ENCODE measurements at regions not wholly inside any gene's neighbourhood (a gene's known extent, or its start where the extent isn't known, plus 50 kb on each side); places are given as distances from the start of the nearest gene placed in this dataset.
"Not testable (repeated sequence)": the region's sequence is repeated elsewhere in the genome, so short reads cannot be mapped to it uniquely, and the experiment has no call there.

DNA sequence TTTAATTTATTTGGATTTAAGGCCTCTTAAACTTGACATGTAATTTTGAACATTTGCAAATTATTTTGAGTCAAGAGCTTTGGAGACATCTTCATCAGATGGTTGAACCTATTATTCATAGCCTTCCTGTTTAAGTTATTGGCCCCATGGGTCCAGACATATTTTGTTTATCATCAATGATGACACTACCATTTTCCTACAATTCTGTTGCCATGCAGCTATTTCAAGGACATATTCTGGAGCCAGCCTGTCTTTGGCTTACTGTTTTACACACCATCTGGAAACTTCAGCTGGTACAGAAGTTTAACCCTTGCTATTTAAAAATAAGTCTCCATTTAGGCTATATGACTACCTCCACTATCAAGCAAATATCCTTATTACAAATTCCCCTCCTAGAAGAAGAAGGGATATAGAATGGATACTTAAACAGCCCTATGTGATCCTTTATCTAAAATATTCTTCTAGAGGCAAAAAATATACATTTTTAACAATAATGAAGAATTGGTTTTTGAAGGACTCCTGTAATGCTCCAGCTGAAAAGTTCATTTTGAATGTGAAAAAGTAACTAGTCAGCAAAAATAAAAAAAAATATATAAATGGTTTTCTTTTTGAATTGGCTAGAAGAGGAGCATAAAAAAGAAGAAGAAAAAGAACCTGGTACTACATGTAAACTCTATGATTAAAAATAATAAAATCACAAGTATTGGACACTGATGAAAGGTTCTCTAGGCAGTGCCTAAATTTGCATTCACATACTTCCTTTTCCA lies 544.0 kb upstream of the HS3ST5 start:
- DNase-seq, result no peak

DNA sequence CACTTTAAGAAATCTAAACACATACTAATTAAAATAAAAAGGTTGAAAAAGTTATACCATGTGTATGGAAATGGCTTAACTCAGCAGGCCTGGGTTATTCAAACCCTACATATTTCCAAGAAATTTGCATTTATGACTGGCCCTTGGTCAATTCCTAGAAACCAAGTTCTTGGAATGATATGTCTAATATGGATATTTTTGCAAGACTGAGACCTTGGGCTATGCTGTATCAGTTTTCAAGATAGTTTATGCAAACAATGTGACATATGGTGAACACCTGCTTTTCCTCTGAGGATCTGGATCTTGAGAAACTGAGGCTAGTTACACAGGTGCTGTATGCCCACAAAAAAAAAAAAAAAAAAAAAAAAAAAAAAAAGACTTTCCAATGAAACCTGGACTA lies 536.9 kb upstream of the HS3ST5 start:
- no peak for DNase-seq

DNA sequence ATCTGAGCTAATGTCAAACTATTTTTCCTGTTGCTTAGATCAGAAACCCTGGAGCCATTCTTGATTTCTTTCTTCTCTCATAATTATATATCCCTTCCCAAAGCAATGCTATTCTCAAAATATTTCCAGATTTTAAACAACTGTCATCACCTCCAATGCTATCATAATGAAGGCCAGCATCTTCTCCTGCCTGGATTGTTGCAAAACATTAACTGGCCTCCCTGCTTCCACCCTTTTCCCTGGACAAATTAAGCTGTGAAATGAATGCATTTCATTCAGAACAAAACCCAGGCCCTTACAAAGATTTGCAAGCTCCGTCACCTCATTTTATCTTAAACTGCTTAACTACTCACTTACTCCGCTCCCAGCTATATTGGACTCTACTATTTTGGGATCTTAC lies 535.3 kb upstream of the HS3ST5 start:
- DNase-seq, result no peak

DNA sequence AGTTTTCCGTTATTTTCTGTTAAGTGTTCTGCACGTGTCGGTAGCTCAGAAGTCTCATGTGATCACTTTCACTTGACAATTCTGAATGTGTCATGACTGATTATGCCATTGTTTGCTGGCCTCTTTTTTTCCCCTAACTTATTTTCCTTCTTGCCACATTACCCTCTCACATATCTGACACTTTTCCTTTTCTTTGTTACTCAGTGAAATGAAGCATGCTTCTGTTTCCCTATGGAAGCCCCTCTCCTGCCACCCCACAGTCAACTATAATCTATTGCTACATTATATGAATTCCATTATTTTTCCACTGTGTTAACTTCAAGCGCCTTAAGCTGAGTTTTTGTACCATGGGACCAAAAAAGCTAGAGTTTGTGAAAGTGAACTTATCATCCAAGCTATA lies 531.6 kb upstream of the HS3ST5 start:
- no peak for DNase-seq

DNA sequence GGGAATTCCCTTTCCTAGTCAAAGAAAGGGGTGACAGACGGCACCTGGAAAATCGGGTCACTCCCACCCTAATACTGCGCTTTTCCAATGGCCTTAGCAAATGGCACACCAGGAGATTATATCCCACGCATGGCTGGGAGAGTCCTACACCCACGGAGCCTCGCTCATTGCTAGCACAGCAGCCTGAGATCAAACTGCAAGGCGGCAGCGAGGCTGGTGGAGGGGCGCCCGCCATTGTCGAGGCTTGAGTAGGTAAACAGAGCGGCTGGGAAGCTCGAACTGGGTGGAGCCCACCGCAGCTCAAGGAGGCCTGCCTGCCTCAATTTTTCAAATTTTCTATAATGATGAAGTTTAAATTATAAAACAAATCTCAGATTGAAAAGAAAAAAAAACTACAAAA lies 522.7 kb upstream of the HS3ST5 start:
- not testable (repeated sequence) for DNase-seq

DNA sequence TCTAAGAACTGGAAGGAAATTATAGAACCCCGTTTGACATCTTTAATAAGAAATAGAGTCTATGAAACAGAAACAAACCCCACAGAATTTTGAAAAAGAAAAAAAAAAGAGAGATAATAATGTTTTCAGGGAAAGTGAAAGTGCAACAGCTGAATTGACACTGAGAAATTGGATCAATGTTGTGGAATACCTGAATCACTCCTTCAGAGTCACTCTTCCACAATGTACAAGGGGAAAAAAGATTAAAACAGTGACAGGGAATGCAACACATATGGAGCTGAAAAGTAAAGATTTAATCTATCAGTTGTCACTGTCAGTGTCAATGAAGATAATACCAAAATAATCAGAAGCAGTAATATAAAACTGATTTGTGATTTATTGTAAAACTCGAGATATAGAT lies 520.8 kb upstream of the HS3ST5 start:
- no peak for DNase-seq

DNA sequence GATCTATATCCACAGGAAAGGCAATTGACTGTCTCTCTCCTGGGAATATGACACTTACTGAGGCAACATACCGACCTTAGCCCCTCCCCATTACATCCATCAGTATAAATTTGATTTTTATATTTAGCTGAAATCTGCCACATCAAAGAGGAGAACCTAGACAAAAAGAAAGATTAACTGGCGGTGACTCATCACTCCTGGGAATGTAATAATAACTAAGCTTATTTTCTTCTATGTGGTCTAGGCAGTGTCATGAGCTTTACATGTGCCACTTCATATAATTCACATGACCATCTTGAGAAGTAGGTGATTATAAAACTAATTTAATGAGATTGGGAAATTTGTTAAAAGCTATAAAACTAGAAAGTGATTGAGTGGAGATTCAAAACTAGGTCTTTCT lies 520.0 kb upstream of the HS3ST5 start:
- no peak for DNase-seq

DNA sequence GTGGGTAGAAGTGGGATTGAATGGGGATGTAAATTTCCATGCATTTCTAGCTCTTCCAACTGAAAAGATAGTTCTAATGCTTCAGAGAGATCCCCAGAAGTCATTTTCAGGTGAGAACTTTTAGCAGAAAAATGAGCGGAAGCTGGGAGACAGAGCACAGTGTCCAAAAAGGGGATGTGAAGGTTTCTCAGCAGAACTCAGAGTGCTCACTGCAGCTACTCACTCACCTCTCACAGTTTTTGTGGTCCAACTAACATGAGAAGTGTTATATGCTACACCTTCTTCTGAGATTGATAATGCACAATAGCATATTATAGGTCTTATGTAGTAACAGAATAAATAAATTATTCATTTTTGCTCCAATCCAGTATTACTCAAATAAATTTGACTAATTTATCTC lies 519.2 kb upstream of the HS3ST5 start:
- DNase-seq, result no peak

DNA sequence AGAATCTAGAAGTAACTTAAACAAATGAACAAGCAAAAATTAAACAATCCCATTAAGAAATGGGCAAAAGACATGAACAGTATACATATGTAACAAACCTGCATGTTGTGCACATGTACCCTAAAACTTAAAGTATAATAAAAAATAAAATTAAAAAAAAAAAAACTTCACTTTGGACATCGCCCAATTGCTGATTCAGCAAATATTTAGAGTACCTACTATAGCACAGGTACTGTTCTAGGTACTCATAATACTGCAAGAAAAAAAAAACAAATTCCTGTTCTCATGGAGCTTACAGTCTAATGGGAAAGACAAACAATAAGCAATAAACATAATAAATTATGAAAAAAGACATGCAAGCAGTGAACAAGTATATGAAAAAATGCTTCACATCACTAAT lies 501.5 kb upstream of the HS3ST5 start:
- DNase-seq, result no peak

DNA sequence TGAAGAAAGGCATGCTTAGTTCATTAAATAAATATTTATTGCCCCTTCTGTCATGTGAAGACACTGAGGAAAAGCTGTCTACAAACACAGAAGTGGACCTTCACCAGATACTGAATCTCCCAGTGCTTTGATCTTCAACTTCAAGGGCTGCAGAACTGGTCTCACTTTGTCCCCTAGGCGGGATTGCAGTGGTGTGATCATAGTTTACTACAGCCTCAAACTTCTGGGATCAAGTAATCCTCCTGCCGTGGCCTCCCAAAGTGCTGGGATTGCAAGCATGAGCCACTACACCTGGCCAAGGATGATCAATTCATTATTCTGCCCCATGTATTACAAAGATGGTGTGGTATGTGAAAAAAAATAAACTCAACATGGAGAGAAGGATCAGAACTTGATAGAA lies 496.2 kb upstream of the HS3ST5 start:
- DNase-seq, result no peak

DNA sequence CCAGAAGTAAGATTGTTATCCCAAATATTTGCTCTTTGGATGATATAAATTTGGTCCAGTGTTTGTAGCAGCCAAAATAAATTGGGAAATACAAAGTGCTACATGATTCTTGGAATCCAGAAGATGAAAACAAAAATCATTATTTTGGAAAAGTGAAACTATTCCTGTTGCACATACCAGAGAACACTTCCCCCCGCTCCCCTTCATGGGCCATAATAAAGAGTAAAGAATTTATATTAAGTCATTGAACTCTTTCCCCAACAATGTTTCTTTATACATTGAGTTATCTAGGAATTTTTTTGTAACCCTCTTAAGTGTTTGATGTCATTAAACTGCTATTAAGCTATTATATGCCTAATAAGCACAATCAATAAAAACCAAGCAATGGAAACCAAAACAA lies 490.4 kb upstream of the HS3ST5 start:
- no peak for DNase-seq

DNA sequence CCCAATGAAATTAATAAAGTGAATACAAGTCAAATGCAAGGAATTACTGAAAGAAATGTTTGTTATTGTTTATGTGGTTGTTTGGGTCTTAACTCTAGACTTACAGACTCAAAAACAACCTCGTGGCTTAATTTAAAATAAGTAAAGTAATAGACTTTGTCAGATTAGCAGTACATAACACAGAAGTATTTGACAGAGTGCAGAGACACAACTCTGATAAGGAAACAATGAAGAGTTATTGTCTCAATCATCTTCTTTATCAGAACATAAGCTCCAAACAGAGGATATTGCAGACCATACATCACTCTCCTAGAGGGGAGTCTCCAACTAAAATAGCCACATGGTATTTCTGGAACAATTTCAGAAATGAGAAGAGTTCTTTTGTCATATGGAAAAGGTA lies 487.7 kb upstream of the HS3ST5 start:
- DNase-seq, result no peak

DNA sequence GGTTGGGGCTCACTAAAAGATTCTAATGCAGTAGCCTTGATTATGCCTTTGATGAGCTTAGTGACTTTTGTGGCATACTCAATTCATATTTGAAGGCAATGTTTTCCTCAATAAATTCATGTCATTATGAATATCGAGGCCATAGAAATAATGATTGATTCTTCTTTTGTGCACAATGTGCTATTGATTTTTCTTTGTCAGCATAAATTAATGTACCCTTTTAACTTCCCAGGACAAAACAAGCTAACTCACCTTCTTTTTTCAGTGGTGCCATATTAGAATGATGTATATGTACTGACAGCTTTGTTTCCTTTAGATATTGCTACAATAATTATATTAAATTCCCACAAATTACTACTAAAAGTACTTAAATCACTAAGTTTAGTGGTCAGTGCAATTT lies 484.3 kb upstream of the HS3ST5 start:
- DNase-seq, result no peak

DNA sequence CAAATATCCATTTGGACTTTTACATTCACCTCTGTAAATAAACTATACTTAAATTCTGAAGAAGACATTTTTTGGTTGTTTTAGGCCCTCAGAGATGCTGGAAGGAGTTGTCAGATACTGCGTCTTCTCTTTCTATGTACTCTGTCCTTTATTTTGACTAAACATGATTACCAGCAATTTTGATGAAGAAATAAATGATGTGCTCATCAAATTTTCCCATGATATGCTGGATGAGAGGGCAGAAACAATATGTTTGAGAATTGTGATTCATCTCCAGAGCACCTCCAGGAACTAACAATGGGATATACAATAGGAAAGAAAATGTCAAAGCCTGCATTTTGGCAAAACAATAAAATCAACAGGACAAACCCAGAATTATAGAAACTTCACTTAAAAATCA lies 481.6 kb upstream of the HS3ST5 start:
- DNase-seq, result no peak

DNA sequence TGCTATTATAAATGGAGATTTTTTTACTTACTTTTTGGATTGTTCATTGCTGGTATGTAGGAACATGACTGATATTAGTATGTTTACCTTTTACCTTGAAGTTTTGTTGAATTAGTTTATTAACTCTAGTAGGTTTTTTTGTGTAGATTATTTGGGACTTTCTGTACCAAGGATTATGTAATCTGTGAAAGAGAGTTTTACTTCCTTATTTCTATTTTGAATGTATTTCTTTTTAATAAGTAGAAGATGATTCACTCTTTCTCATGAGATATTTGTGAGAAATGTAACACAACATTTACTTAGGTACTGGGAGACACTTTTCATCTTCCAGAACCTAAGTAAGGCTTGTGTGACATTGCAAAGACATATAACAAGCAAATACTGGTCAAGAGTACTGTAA lies 473.9 kb upstream of the HS3ST5 start:
- no peak for DNase-seq

DNA sequence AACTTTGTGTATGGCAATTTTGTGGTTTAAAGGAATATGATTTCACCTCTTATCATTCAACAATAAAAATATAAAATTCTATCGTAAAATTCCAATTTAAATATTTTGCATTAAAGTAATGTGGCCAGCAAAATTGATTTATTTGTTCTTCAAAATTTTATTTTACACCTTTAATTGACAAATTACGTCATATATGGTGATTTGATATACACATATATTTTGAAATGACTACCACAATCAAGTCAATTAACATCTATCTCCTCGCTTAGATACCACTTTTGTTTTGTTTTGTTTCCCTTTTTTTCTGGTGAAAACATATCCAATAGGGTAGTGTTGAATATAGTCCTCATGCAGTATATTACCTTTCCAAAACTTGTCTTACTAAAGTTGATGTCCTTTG lies 467.6 kb upstream of the HS3ST5 start:
- no peak for DNase-seq

DNA sequence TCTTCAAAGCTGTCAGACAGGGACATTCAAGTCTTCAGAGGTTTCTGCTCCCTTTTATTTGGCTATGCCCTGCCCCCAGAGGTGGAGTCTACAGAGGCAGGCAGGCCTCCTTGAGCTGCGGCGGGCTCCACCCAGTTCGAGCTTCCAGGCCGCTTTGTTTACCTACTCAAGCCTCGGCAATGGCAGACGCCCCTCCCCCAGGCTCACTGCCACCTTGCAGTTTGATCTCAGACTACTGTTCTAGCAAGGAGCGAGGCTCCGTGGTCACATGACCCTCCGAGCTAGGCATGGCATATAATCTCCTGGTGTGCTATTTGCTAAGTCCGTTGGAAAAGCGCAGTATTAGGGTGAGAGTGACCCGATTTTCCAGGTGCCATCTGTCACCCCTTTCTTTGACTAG lies 462.6 kb upstream of the HS3ST5 start:
- not testable (repeated sequence) for DNase-seq

DNA sequence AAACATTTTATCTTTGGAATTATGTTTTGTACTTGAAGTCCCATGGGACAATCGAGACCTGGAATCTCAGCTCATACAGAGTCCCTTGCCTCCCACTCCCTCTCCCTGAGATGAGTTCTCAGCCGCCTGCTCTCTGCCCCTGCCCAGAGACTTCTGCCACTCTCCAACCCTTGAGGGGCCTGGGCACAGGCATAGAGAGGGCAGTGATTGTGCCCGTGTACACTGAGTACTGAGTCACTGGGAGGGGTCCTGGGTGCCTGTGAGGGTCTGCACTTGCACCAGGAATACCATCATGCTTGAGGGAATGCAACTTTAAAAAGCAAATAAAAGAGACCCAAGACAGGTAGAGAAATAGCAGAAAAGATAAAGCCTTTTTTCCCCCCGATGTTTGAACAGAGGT lies 453.8 kb upstream of the HS3ST5 start:
- DNase-seq, result no peak

DNA sequence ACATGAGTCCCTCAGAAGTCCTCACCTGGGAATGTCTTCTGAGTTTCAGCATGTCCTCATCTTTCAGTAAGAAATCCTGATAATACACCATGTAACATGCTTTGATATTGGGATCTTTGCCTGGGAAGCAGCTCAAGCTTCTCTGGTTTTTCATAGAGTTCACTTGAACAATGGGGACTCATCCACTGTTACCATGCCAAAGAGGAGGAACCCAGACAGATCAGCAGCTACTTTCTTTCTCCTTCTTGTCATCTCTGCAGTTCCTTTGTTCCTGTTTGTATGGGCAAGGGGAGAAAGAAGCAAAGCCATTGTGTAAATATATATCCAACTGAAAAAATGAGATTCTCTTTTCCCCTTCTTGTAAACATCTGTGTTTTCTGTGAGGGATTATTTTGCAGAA lies 450.6 kb upstream of the HS3ST5 start:
- DNase-seq, result no peak

DNA sequence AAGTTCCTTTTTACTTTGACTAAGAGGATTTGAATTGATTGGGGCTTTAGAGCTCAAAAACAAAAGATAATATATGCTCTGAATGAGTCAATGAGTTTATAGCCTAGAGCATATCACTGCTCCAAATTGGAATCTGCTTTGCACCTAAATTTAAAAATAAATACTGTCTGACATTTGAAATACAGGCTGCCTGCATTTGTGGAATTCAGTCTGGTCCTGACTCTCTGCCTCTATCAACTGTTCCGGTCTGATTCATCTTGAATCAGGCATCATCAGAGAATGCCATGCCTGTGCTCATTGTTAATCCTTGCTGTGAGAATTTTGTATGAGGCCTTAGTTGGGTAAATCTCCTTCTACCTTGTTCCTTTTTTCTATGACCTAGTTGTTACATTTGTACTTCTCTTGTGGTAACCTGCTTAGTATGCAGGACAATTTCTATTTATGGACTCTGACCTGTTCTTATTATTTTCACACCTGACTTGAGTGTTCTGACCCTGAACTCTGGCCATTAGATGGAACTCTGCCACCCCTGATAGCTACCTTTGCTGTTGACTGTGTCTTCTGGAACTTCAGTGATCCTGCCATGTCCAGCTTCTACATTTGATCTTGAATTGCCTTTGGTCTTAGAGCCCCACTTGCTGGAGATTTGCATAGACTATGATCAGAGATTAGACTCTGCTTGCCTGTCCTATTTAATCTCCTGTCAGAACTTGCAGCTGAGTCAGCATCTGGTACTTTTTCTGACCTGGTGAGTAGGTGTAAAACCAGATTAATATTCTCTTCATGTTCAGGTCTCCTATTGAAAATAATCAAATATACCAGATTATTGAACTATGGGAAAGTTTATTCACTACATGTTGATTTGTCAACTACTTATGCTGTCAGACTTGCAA lies 442.7 kb upstream of the HS3ST5 start:
- no peak for DNase-seq

DNA sequence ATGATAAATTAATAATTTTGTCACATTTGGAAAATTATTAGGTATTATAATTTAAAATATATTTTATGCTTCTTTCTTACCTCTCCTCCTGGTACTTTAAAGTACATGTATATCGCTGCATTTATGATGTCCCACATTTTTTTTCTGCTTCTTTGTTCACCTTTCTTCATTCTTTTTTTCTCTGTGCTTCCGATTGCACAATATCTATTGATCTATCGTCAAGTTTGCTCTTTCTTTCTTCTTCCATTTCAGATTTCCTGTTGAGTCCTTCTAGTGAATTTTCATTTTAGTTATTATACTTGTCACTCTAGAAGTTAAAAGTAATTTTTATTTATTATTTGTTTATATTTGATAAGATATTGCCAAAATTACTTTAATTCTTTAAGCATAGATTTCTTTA lies 441.0 kb upstream of the HS3ST5 start:
- DNase-seq, result no peak

DNA sequence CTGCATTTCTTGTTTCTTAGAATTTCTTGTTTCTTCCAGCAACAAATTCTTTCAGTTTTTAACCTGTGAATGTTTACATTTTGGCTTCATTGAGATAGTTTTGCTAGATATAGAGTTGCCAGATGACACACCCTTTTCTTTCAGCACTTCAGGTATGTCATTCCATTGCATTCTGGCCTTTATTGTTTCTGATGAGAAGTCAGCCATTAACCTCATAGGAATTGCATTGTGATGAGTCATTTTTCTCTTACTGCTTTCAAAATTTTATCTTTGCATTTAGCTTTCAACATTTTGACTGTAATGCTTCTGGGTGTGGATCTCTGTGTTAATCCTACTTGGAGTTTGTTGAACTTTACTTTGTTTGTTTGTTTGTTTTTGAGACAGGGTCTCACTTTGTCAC lies 440.3 kb upstream of the HS3ST5 start:
- DNase-seq, result no peak

DNA sequence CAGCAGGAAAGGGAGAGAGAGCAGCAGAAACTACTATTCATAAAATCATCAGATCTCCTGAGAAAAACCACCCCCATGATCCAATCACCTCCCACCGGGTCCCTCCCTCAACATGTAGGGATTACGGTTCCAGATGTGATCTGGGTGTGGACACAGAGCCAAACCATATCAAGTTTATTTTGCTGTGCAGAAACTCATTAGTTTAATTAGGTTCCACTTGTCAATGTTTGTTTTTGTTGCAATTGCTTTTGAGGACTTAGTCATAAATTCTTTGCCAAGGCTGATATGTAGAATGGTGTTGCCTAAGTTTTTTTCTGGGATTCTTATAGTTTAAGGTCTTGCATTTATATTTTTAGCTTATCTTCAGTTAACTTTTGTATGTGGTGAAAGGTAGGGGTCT lies 422.0 kb upstream of the HS3ST5 start:
- DNase-seq, result no peak

DNA sequence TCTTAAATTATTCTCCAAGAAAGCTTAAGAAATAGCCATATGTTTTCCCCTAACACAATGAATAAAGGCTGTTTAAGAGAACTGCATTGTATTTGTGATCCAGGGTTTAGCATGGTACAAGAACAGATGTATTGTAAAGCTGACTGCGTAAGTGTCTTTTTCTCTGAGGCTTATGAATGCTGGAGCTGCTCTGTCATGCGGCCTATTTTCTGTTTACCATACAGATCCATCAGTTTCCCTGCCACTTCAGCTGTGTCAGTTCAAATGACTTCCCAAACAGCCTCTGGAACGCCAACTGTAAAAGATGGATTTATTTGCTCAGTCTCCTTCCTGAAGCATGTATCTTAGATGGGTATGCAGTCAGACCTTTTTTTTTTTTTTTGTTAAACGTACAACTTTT lies 419.3 kb upstream of the HS3ST5 start:
- DNase-seq, result no peak

All from CD4-positive, alpha-beta T cell treated with Interleukin-21 for 1 hour (primary cell).